ENCODE measurements at regions not wholly inside any gene's neighbourhood (a gene's known extent, or its start where the extent isn't known, plus 50 kb on each side); places are given as distances from the start of the nearest gene placed in this dataset.
"Not testable (repeated sequence)": the region's sequence is repeated elsewhere in the genome, so short reads cannot be mapped to it uniquely, and the experiment has no call there.

DNA sequence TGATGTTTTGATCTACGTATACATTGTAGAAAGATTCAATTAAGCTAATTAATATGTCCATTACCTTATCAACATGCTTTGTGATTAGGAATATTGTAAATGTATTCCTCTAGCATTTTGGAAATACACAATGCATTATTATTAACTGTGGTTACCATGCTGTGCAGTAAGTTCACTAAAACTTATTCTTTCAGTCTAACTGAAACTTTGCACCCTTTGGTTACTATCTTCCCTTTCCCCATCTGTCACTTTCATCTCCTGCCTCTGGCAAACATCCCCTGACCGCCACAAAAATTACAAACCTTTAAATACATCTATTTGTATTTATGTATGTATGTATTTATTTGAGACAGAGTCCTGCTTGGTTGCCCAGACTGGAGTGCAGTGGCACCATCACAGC lies 388.0 kb downstream of the NYAP2 start:
- no peak for DNase-seq

DNA sequence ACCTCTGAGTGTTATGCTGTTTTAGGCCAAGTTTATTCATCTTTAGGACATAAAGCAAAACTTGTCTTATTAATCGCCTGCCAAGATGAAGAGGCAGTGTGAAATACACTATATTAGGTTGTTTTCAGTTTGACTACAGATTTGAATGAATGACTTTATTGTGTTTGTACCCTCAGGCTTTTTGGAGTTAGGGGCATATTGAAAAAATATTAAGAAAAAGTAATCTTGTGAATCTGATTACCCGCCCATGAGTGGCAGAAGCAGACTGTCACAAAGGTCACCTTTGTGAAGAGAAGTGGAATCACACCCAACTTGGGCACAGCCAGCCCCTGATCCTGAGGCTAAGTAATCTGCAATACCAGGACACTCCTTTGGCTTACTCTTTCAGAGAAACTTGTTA lies 382.5 kb downstream of the NYAP2 start:
- no peak for DNase-seq

DNA sequence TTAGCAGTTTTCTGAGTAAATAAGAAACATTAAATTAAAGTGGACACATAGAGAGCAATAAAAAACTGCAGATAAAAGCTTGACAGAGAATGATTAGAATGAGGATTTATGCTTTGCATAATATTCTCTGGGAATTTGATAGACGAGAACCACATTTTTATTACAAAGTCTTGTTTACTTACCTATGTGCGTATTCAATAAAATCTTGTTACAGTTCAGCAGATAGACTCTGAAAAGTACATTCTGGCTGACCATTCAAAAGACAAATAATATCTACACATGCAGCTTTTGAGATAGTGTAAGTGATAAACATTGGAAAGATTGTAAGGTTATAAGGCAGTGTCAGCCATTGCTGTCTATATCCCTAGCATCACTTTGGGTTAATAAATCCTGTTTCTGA lies 381.6 kb downstream of the NYAP2 start:
- DNase-seq = no peak

DNA sequence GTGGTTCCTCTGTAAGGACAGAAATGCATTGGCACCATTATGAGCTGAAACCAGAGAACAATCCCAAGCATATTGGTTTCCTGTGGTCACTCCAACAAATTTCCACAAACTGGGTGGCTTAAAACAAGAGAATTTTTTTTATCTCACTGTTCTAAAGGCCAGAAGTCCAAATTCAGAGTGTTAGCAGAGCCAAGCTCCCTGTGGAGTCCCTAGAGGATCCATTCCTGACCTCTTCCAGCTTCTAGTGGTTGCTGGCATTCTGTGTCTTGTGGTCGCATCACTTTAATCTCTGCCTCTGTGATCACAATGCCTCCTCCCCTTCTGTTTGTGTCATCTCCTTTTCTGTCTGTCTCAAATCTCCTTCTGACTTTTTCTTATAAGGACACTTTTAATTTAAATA lies 380.3 kb downstream of the NYAP2 start:
- DNase-seq = no peak

DNA sequence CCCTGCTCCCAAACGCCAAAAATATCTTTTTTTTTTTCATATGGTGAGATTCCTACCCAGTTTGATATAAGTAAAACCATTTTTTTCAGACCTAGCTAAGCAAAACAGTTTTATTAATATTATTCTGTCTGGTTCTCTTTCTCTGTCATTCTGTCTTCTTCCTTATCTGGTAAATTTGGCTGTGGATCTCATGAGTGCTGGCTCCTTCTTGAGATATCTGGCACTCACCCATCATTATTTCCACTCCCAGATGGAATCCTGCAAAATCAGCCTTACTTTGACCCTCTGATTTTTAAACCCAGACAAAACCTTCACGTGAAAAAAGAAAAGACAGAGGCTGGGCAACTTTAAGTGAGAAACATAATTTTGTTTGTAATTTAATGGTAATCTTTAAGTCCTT lies 373.6 kb downstream of the NYAP2 start:
- no peak for DNase-seq

DNA sequence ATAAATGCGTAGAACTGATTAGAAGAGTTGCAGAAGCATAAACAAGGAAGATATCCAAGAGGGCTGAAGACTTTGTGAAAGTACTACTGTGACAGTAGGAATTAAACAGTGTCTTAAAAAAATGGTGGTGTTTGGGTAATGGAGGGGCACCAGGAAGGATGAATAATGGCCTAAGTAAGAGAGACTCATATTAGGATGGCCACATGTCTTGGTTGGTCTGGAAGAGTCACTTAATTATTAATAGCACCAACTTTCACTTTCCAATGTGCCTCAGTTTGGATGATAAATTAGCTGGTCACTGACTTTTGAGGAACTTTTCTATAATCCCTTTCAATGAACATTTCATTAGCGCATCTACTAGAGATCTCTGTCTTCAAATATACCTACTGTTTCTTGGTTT lies 372.2 kb downstream of the NYAP2 start:
- DNase-seq = no peak

DNA sequence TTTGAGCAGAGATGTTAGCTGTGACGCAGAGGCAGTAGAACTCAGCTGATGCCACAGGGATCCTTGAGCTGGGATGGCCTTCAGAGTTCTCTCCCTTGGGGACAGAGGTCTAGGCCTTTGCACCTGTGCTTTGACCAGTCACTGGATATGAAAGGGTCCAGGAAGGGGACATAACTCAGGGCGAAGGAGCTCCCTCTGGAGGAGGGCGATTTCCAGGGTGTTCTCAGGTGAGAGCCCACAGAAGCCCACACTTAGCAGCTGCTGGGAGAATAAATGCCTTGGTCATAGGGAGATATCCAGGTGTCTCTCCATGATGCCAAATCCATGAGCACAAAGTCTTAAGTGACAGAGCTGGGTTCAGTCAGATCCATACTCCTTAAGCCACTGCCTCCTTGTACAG lies 369.2 kb downstream of the NYAP2 start:
- no peak for DNase-seq

DNA sequence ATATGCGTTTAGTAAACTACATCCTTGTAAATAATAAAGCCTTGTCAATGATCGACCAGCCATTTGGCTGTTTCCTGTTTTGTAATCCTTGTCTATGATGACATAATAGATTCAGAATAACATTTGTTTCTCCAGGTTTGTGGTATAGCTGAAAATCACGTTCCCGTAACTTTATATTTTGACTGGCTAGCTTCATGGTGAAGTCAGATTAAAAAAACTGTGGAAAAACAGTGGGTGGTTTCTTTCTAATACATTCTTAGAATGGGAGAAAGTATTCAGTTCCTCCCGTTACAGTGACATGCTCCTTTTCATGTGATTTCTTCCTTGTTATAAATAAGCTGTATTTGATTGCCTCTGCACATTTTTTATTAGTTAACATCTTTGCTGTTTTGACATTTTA lies 366.9 kb downstream of the NYAP2 start:
- no peak for DNase-seq

DNA sequence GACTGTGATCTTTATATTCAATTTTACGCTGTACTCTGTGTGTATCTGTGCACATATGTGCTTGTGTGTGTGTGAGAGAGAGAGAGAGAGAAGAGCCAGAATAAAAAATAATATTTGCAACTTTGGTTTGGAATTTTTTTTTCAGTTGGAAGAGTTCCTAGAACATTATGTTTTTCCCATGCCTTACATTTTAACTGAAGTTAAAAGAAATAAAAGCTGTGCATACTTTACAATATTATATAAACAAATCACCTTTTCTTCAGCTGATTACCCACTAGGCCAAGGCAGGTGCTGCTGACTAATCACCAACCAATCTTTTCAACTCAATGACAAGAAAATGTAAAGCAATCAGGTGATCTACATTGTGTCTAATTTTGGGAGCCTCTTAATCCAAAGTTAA lies 366.3 kb downstream of the NYAP2 start:
- no peak for DNase-seq

DNA sequence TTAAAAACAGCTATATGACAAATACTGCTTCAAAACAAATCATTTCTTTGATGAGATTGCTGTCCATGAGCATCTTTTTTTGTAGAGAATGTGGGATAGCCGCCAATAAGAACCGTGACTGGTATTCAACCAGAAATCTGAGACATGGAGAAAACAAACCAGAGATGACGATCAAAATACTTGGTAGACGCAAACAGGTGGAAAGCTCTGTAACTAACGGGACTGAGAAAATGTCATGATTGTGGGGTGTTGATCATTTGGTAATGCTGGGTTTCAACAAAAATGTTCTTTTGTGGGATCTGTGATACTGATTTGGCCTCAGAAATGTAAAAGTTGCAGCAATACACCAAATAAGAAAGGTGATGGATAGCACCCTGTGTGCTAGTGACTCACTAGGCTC lies 364.8 kb downstream of the NYAP2 start:
- no peak for DNase-seq

DNA sequence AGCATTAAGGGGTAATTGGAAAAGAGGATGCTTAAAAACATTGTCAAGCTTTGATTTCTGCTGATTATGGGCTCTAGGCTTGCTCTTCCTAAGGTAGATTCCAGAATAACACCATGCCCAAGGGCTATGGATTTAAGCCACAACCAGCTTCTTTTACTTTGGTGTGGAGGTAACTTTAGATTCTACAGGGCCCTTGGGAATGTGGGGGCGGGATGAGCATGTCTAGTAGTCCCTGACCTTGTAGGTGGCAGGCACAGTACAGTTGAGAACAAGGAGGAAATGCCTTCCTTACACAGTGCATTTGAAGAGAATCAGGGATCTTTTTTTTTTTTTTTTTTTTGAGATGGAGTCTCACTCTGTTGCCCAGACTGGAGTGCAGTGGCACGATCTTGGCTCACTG lies 364.2 kb downstream of the NYAP2 start:
- no peak for DNase-seq

DNA sequence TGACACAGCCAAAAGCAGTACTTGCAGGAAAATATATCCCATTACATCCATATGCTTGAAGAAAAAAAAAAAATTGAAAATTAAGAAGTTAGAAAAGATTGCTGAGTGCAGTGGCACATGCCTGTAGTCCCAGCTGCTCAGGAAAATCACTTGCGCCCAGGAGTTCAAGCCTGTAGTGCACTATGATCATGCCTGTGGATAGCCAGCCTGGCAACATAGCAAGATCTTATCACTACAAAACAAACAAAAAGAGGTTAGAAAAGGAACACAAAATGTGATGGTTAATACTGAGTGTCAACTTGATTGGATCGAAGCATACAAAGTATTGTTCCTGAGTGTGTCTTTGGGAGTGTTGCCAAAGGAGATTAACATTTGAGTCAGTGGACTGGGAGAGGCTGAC lies 361.9 kb downstream of the NYAP2 start:
- DNase-seq = no peak

DNA sequence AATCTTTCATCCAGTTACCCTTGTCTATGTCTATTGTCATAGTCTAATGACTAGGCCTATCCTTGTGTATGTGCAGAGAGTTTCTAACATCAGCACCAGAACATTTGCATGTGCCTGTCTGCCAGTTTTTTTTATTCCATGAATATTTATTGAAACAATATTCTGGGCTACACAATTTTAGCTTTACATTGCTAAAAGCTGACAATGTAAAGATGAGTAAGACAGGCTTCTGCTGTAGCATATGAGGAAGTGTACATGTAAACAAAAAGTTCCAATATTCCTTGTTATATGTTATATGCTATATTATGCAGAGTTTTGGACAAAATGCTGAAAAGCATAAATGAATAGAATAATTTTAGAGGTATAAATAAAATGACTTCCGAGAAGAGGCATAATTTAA lies 357.7 kb downstream of the NYAP2 start:
- no peak for DNase-seq

DNA sequence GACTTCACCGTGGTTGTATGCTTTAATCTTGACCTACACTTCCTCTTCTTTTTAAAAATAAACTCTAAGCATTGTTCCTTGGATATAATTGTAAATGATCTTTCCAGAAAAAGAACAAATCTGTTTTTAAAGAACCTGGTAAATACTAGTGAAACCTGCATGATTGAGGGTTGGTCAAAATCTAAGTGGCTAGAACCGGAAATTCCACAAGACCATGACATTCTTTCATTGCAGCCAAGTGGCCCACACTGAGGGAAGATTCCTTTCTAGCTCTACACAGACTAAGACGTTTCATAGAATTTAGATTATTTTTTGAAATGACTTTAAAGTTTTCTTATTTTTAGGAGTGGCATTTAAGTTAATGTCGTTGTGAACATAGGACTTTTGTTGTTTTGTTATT lies 356.7 kb downstream of the NYAP2 start:
- no peak for DNase-seq

DNA sequence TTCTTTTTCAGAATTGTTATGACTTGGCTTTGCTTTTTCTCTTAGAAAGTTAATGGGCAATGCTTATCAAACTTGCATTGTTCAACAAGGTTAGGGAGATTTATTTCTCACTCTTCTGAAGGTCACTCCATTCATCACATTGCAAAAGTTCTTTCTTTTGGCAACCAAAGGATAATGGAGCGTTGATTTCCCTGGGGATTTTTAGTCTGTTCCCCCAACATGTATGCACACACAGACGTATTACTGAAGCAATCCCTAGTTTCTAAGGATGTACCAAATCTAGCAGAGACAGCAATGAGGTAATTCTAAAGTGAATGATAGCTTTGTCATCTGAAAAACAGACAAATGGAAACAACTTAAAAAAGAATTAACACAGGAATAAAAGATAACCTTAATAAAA lies 349.1 kb downstream of the NYAP2 start:
- no peak for DNase-seq

DNA sequence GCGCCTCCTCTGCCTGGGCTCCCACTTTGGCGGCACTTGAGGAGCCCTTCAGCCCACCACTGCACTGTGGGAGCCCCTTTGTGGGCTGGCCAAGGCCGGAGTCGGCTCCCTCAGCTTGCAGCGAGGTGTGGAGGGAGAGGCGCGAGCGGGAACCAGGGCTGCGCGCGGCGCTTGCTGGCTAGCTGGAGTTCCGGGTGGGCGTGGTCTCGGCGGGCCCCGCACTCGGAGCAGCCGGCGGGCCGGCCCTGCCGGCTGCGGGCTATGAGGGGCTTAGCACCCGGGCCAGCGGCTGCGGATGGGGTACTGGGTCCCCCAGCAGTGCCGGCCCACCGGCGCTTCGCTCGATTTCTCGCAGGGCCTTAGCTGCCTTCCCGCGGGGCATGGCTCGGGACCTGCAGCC lies 344.5 kb downstream of the NYAP2 start:
- not testable (repeated sequence) for DNase-seq

DNA sequence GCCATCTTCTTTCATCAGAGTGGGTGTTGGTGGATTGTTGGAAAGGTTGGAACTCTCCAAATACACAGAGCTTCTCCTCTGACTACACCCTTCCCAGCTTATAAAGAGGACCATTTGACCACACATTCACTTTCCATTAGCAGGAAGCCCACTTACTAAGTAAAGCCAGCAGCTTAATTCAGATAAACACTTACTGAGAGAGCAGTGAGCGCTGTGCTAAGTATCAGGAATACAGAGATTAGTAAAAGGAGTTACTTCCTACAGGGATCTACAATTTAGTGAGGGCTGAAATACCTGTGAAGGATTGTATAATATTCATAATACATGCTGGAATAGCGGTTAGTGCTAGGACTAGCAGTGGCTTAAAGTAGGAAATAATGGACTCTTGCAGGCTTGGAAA lies 343.0 kb downstream of the NYAP2 start:
- DNase-seq = no peak

DNA sequence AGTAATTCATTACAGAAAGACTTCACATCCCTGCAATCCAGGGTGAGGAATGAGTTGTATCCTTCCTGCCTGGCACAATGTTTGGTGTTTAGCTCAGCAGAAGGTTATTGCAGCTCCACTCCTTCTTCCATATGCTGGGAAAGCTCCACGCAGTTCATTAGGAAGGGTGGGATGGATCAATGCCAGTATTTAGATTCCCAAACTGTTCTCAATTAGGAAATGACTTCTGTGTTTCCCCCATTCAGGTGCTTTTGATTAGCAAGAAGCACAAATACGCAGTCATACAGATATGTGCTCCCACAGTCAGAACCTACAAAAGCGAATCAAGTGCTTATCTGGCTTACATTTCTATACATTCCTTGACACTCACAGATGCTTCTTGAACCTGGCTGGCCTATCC lies 340.6 kb downstream of the NYAP2 start:
- no peak for DNase-seq

DNA sequence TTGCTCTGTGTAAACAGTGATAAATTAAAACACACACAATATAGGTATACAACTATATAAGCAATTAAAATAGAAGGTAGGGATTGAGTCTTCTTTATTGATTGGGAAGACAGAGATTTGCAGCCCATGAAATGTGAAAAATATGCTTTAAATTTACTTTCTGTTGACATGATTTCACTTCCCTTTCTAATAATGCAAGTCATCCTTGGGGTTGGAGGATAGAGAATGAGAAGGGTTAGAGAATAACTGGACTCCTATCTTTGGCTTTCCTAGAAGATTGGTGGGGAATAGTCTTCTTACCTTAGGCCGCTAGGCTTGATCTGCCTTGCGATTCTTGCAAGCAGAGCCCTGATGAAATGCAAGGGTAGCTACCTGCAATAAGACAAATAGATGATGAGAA lies 339.8 kb downstream of the NYAP2 start:
- no peak for DNase-seq

DNA sequence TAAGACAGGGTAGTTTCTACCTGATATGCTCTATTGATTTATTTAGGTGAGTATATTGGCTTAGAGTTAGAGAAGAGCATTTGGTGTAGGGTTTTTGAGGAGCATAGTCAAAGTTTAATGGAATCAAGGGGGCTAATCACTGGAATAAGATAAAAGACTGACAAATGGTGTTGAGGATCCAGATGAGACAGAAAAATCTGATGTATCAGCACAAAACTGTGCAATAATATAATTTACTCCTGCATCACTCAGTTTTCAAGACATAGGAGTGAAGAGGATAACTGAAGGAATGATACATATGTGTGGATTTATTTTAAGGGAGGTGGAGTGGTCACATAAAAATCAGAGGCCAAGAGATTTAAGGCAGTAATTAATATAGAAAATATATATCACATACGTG lies 339.2 kb downstream of the NYAP2 start:
- no peak for DNase-seq

DNA sequence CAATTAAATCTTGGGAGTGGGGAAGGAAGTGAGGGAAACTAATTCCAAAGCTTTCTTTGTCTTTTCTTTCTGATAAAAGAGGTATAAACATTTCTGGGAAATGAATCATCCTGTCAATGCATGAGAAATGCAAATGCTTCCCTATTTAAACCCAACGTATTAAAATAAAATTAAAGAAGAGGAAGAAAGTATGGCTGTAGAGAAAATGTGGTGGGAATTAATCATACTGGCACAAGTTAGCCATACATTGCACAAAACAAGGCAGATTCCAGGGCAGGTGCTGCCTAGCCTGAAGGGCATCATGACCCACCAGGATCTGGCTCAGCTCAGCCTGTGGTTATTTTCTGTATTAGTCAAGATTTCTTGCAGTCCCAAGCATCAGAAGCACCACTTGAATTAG lies 338.0 kb downstream of the NYAP2 start:
- no peak for DNase-seq

DNA sequence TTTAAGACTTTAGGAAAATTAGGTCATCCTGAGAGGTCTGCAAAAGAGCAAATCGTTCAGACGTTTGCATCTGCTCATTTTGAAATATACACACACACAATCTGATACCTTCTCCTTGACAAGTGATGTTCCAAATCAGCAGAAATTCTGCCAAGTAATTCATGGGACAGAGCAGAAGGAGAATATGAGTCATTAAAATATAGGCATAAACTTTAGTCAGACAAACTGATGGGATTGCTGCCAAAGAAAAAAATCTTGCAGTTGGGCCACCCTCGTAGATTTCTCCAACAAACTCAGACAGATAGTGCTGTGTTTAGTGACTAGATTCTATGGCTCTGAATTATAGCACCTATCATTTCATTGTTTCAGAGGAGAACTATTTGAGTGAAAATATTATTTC lies 336.3 kb downstream of the NYAP2 start:
- no peak for DNase-seq

DNA sequence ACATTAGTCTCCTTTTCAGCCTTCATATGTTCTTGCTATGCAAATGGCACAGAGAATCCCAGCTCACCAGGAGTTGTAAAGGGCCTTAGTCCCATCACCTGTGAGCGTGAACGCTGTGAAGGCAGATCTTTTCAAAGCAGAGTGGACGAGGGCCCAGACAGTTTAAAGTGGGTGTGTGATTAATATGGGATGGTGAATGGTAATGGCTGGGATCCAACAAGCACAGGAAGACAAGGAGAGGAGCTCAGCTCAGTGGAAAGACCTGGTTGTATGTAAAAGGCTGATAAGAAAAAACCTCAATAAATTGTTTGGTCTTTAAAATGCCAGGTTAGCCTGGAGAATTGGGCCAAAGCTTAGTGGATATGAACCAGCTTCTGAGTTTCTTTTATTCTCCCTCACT lies 326.2 kb downstream of the NYAP2 start:
- DNase-seq = no peak
